HG03432 (cell line): ENCODE measurements at regions not wholly inside any gene's neighbourhood (a gene's known extent, or its start where the extent isn't known, plus 50 kb on each side); places are given as distances from the start of the nearest gene placed in this dataset.

Experiments
- ATAC-seq: cut with Tn5 transposase; IDR thresholded peaks from one replicate; pipeline ENCODE4 v1.9.1; 2021; ENCODE audit warnings: mild to moderate bottlenecking, moderate library complexity; ENCODE audit not compliant: unreplicated experiment

GRCh38 chr5:158559643-158560042, 540.1 kb downstream of the EBF1 start:
- peak; percentile 67 for ATAC-seq

- ATAC-seq: no peak
Observed at GRCh38 chr5:158559066-158559465, 540.6 kb downstream of the EBF1 start.

- no peak for ATAC-seq
Observed at GRCh38 chr5:158553962-158554336, 545.8 kb downstream of the EBF1 start.

- no peak for ATAC-seq
Observed at GRCh38 chr5:158553195-158553961, 546.3 kb downstream of the EBF1 start.

- no peak for ATAC-seq
Observed at GRCh38 chr5:158552241-158552640, 547.5 kb downstream of the EBF1 start.

- no peak for ATAC-seq
Observed at GRCh38 chr5:158549311-158549710, 550.4 kb downstream of the EBF1 start.

- ATAC-seq: no peak
Observed at GRCh38 chr5:158546748-158547147, 553.0 kb downstream of the EBF1 start.

GRCh38 chr5:158545949-158546530, 553.7 kb downstream of the EBF1 start:
- no peak for ATAC-seq

- no peak for ATAC-seq
Observed at GRCh38 chr5:158544388-158545339, 555.1 kb downstream of the EBF1 start.

GRCh38 chr5:158543539-158544387, 556.0 kb downstream of the EBF1 start:
- ATAC-seq: no peak

GRCh38 chr5:158541536-158542297, 558.0 kb downstream of the EBF1 start:
- no peak for ATAC-seq

- ATAC-seq: peak; percentile 76
Observed at GRCh38 chr5:158538506-158539074, 561.1 kb downstream of the EBF1 start.

- ATAC-seq: no peak
Observed at GRCh38 chr5:158537366-158537765, 562.4 kb downstream of the EBF1 start.

- ATAC-seq: no peak
Observed at GRCh38 chr5:158534203-158534602, 565.5 kb downstream of the EBF1 start.

GRCh38 chr5:158532739-158533138, 567.0 kb downstream of the EBF1 start:
- no peak for ATAC-seq

- no peak for ATAC-seq
Observed at GRCh38 chr5:158531860-158532259, 567.9 kb downstream of the EBF1 start.

GRCh38 chr5:158530115-158530514, 569.6 kb downstream of the EBF1 start:
- ATAC-seq: no peak

GRCh38 chr5:158529454-158529853, 570.3 kb downstream of the EBF1 start:
- no peak for ATAC-seq

GRCh38 chr5:158525663-158526062, 574.1 kb downstream of the EBF1 start:
- no peak for ATAC-seq

- no peak for ATAC-seq
Observed at GRCh38 chr5:158524070-158524469, 575.6 kb downstream of the EBF1 start.
